ENCODE measurements at regions not wholly inside any gene's neighbourhood (a gene's known extent, or its start where the extent isn't known, plus 50 kb on each side); places are given as distances from the start of the nearest gene placed in this dataset.
"Not testable (repeated sequence)": the region's sequence is repeated elsewhere in the genome, so short reads cannot be mapped to it uniquely, and the experiment has no call there.

DNA sequence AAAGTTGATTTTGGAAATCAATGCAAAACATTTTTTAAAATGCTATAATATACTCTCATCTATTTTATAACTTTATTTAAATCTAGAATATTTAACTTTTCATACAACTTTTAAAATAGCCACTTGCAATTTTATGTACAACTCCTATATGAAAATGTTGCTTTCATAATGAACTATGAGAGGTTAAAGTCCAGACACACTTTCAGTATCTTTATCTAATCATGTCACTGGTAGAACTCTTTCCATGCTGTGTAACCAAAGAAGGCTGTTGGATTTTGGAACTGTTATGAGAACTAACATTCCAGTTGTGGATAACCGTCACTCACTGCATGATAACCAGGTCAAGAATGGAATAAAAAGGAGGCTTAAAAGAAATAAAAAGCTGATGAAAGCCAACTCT lies 603.1 kb downstream of the CDY1 start:
- not testable (repeated sequence) for TF ChIP-seq CTCF, POLR2A (IDR thresholded peaks at IDR 0.05)

Measured in testis (tissue), 2 donors.